Endothelial cell of umbilical vein (primary cell): ENCODE measurements at regions not wholly inside any gene's neighbourhood (a gene's known extent, or its start where the extent isn't known, plus 50 kb on each side); places are given as distances from the start of the nearest gene placed in this dataset.

Experiments used
- BruUV-seq: library from RNA; stranded (reverse); fragments of 400-500 nt; replicated peaks from 2 replicates; lab custom pipeline; 2021; lab: Mats Ljungman, UMichigan
- CTCF ChIA-PET: fragments of 300-600, 350-600 bp; sonication (Branson Sonifier 250); formaldehyde crosslinking; loops from one replicate; lab custom pipeline; 2021; ENCODE audit warnings: antibody characterized with exemption, inconsistent platforms; lab: Charles Lee
- POLR2A ChIA-PET: fragments of 300-600, 350-600 bp; sonication (Branson Sonifier 250); formaldehyde crosslinking; loops from one replicate; lab custom pipeline; 2021; ENCODE audit warnings: antibody characterized with exemption, inconsistent platforms; lab: Charles Lee
- DNase-seq: peaks from one replicate; pipeline ENCODE4 v3.0.0-alpha.2; 2011; ENCODE audit warnings: low read depth, low spot score
- FAIRE-seq: peaks from 2 replicates; lab custom pipeline; 2011; peaks lifted over from hg19 to GRCh38; lab: Jason Lieb, UNC
- H2AFZ ChIP-seq: 2 replicates; pipeline ENCODE4 v1.6.0; 2012; ENCODE audit warnings: low read depth, low read length, control low read depth, inconsistent platforms
- H3K27ac ChIP-seq: 2 replicates; pipeline ENCODE4 v1.5.1; 2011; ENCODE audit warnings: low read depth, mild to moderate bottlenecking, control low read depth, low read length, moderate library complexity; ENCODE audit not compliant: insufficient read depth
- H3K27me3 ChIP-seq, 2 experiments: 2 replicates each; pipeline versions ENCODE4 v1.6.0 to v1.6.1; 2011; ENCODE audit warnings: low read length in 2 of 2, mixed read lengths in 1 of 2; ENCODE audit not compliant: control insufficient read depth in 2 of 2, insufficient read depth in 2 of 2
- H3K36me3 ChIP-seq, 2 experiments: 2 replicates in 1 of 2; 3 replicates in 1 of 2; pipeline ENCODE4 v1.5.1; 2011; ENCODE audit warnings: low read length in 2 of 2, mild to moderate bottlenecking in 1 of 2, moderate library complexity in 1 of 2; ENCODE audit not compliant: control insufficient read depth in 2 of 2, insufficient read depth in 2 of 2; ENCODE audit errors: extremely low read depth in 1 of 2
- H3K4me1 ChIP-seq: 3 replicates; pipeline ENCODE4 v1.5.1; 2011; ENCODE audit warnings: mild to moderate bottlenecking, low read length; ENCODE audit not compliant: control insufficient read depth, insufficient read depth; ENCODE audit errors: extremely low read depth
- H3K4me2 ChIP-seq: 2 replicates; pipeline ENCODE4 v1.6.1; 2011; ENCODE audit warnings: low read length, control low read depth, mixed read lengths; ENCODE audit not compliant: insufficient read depth
- H3K4me3 ChIP-seq, 3 experiments: fragments of 200-600 bp in 1 of 3; sonication (generic), shearing (Covaris generic) in 1 of 3; replicated peaks in 1 of 3; 2 replicates each; pipeline ENCODE4 v1.5.1; 2011 to 2016; ENCODE audit warnings: control low read depth in 3 of 3, low read length in 3 of 3, mild to moderate bottlenecking in 2 of 3, inconsistent platforms in 1 of 3, low read depth in 1 of 3, moderate library complexity in 1 of 3; ENCODE audit not compliant: insufficient read depth in 1 of 3
- H3K79me2 ChIP-seq: 2 replicates; pipeline ENCODE4 v1.6.0; 2012; ENCODE audit warnings: low read length, inconsistent platforms; ENCODE audit not compliant: control insufficient read depth, insufficient read depth
- H3K9ac ChIP-seq: replicated peaks from 2 replicates; pipeline ENCODE3; 2011; ENCODE audit warnings: low read length, control low read depth; ENCODE audit not compliant: insufficient read depth; ENCODE audit errors: extremely low read depth
- H3K9me1 ChIP-seq: replicated peaks from 3 replicates; pipeline ENCODE4 v1.6.0; 2011; ENCODE audit warnings: mild to moderate bottlenecking, low read length; ENCODE audit not compliant: control insufficient read depth, insufficient read depth; ENCODE audit errors: extremely low read depth
- H3K9me3 ChIP-seq: replicated peaks from 2 replicates; pipeline ENCODE4 v1.5.1; 2012; ENCODE audit warnings: low read length, inconsistent platforms; ENCODE audit not compliant: control insufficient read depth, insufficient read depth
- H4K20me1 ChIP-seq: replicated peaks from 2 replicates; pipeline ENCODE3; 2011; ENCODE audit warnings: mild to moderate bottlenecking, low read length; ENCODE audit not compliant: control insufficient read depth, insufficient read depth; ENCODE audit errors: extremely low read depth
- FOS ChIP-seq: IDR thresholded peaks from 2 replicates; pipeline ENCODE4 v1.6.1; 2011; ENCODE audit warnings: mild to moderate bottlenecking, low read length, moderate library complexity, borderline replicate concordance; ENCODE audit not compliant: insufficient read depth
- GATA2 ChIP-seq: IDR thresholded peaks from 2 replicates; pipeline ENCODE4 v1.7.0; 2011; ENCODE audit warnings: low read depth, mild to moderate bottlenecking, moderate library complexity, mixed read lengths, low read length; ENCODE audit not compliant: insufficient read length, insufficient read depth
- JUN ChIP-seq: IDR thresholded peaks from 2 replicates; pipeline ENCODE4 v1.6.1; 2011; ENCODE audit warnings: borderline replicate concordance, low read depth; ENCODE audit not compliant: insufficient read length, insufficient read depth
- MYC ChIP-seq: IDR thresholded peaks from one replicate; pipeline ENCODE4 v1.6.1; 2011; ENCODE audit warnings: mild to moderate bottlenecking, low read depth, low read length
- POLR2A ChIP-seq: IDR thresholded peaks from 2 replicates; pipeline ENCODE4 v1.6.1; 2012; ENCODE audit warnings: low read depth, mild to moderate bottlenecking, control low read depth, low read length
- POLR2AphosphoS5 ChIP-seq: IDR thresholded peaks from 2 replicates; pipeline ENCODE4 v1.6.1; 2012; ENCODE audit warnings: low read depth, mild to moderate bottlenecking, control low read depth, low read length, moderate library complexity; ENCODE audit not compliant: insufficient read depth
- dilution Hi-C: fragments of 300-500 bp; cut with MboI; formaldehyde crosslinking; loops from one replicate; pipeline ENCODE4 v1.15.0; 2019; ENCODE audit warnings: low sequenced_read_pairs; ENCODE audit not compliant: extremely low pct_ligation_motif_present
- intact Hi-C: fragments of 100-400 bp; cut with micrococcal nuclease; formaldehyde crosslinking; loops from one replicate; pipeline ENCODE4 v1.10.0; 2022
- TF ChIP-seq, protein P1 (sequence below): IDR thresholded peaks from 2 replicates; pipeline ENCODE4 v1.6.1; 2011; ENCODE audit not compliant: insufficient read depth, insufficient read length
- TF ChIP-seq, protein P2 (sequence below), 2 donors: IDR thresholded peaks; 1 replicate in 1 of 2; 2 replicates in 1 of 2; pipeline ENCODE4 v1.5.1; 2011; ENCODE audit warnings: low read length in 2 of 2, mild to moderate bottlenecking in 2 of 2, moderate library complexity in 2 of 2, control low read depth in 1 of 2, inconsistent platforms in 1 of 2, low read depth in 1 of 2; ENCODE audit not compliant: insufficient read depth in 1 of 2; ENCODE audit errors: extremely low read depth in 1 of 2

- CTCF ChIA-PET: no interaction called here
- no peak overlapping the region for H2AFZ ChIP-seq
- no peak overlapping the region for H3K4me3 ChIP-seq
- H3K9ac ChIP-seq: no peak overlapping the region
- TF ChIP-seq, protein P1, sequence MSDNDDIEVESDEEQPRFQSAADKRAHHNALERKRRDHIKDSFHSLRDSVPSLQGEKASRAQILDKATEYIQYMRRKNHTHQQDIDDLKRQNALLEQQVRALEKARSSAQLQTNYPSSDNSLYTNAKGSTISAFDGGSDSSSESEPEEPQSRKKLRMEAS: no peak
- TF ChIP-seq GATA2 (no peak), FOS (no peak), POLR2A (no peak), MYC (no peak)
- FAIRE-seq: no peak
- POLR2A ChIA-PET: no interaction called here
- no peaks in the 10 kb centered on the region for H3K79me2 ChIP-seq
- DNase-seq: no peak
- intact Hi-C loops: no loop called here
- no TSS peak for BruUV-seq
- no peaks in the 10 kb centered on the region for H3K27me3 ChIP-seq
- no peak overlapping the region for H3K27ac ChIP-seq
- dilution Hi-C loops: no loop called here
- H3K4me1 ChIP-seq: no peaks in the 10 kb centered on the region
- H3K9me1 ChIP-seq: no peaks in the 10 kb centered on the region
- no peaks in the 10 kb centered on the region for H4K20me1 ChIP-seq
- no peaks in the 10 kb centered on the region for H3K36me3 ChIP-seq
- no peak overlapping the region for H3K4me2 ChIP-seq
- H3K9me3 ChIP-seq: peaks cover 4% of the 10 kb centered on the region
Measured at GRCh38 chr19:30622276-30622675, 250.1 kb downstream of the ZNF536 start.

GRCh38 chr19:30621326-30621920, 249.2 kb downstream of the ZNF536 start:
- ChIA-PET CTCF (no interaction called here), POLR2A (no interaction called here)
- intact Hi-C loops (no loop called here), dilution Hi-C loops (no loop called here)
- Histone ChIP-seq H3K79me2 (no peaks in the 10 kb centered on the region), H3K27me3 (no peaks in the 10 kb centered on the region), H3K9me1 (no peaks in the 10 kb centered on the region), H3K9ac (no peak overlapping the region), H3K27ac (no peak overlapping the region), H4K20me1 (no peaks in the 10 kb centered on the region), H2AFZ (no peak overlapping the region), H3K4me2 (no peak overlapping the region), H3K4me3 (no peak overlapping the region), H3K36me3 (no peaks in the 10 kb centered on the region), H3K4me1 (no peaks in the 10 kb centered on the region), H3K9me3 (peaks cover 4% of the 10 kb centered on the region)
- no peak for DNase-seq
- no peak for FAIRE-seq
- TF ChIP-seq POLR2A (no peak), JUN (no peak), MYC (no peak), GATA2 (no peak), POLR2AphosphoS5 (no peak)
- TF ChIP-seq, protein P1: no peak
- TF ChIP-seq, protein P2, sequence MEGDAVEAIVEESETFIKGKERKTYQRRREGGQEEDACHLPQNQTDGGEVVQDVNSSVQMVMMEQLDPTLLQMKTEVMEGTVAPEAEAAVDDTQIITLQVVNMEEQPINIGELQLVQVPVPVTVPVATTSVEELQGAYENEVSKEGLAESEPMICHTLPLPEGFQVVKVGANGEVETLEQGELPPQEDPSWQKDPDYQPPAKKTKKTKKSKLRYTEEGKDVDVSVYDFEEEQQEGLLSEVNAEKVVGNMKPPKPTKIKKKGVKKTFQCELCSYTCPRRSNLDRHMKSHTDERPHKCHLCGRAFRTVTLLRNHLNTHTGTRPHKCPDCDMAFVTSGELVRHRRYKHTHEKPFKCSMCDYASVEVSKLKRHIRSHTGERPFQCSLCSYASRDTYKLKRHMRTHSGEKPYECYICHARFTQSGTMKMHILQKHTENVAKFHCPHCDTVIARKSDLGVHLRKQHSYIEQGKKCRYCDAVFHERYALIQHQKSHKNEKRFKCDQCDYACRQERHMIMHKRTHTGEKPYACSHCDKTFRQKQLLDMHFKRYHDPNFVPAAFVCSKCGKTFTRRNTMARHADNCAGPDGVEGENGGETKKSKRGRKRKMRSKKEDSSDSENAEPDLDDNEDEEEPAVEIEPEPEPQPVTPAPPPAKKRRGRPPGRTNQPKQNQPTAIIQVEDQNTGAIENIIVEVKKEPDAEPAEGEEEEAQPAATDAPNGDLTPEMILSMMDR (IDR thresholded peaks at IDR 0.05; ENCODE audit: extremely low read depth in 1 of 2, insufficient read depth in 1 of 2, low read depth in 1 of 2, low read length in 2 of 2): no peak
- no TSS peak for BruUV-seq
